ENCODE measurements at regions not wholly inside any gene's neighbourhood (a gene's known extent, or its start where the extent isn't known, plus 50 kb on each side); places are given as distances from the start of the nearest gene placed in this dataset.

DNA sequence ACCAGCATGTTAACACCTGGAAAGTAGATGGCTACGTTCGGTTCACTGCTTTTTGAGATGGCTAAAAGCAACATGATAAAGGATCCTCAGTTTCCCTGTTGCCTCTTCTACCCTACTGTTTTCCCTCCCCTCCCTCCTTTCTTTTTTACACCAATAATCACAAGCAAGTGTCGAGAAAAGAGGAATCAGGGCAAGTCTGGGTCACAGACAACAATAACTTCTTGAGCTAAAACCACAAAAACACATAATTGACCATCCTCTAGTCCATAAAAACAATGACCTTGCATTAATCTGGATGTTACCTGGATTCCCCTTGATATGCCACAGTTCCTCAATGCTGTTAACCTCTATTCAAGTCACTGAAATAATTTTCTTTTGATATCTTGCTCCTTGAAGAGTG is 736.6 kb upstream of the GCFC2 start:
- Histone ChIP-seq H3K4me2 (ENCODE audit: insufficient read depth, low read length) (no peak overlapping the region), H3K79me2 (ENCODE audit: insufficient read depth, low read length) (no peaks in the 10 kb centered on the region), H3K27ac (ENCODE audit: low read length) (no peak overlapping the region), H3K9ac (ENCODE audit: low read depth, low read length) (no peak overlapping the region), H4K20me1 (ENCODE audit: insufficient read depth, low read length) (no peaks in the 10 kb centered on the region), H3K9me3 (ENCODE audit: insufficient read depth, low read length, severe bottlenecking) (no peaks in the 10 kb centered on the region), H3K4me3 (ENCODE audit: low read depth in 1 of 2, low read length in 2 of 2) (no peak overlapping the region), H3K27me3 (ENCODE audit: insufficient read depth, low read length, poor library complexity) (no peaks in the 10 kb centered on the region), H2AFZ (ENCODE audit: low read depth, low read length) (no peak overlapping the region), H3K36me3 (ENCODE audit: insufficient read depth, low read length) (no peaks in the 10 kb centered on the region), H3K4me1 (ENCODE audit: insufficient read depth, low read length) (no peaks in the 10 kb centered on the region)
- ATAC-seq (ENCODE audit: insufficient read depth, low read depth) (no peak), DNase-seq (no peak)
- no peak for TF ChIP-seq EZH2 (IDR thresholded peaks at IDR 0.05; ENCODE audit: borderline replicate concordance, low read depth, low read length, severe bottlenecking)
- TF ChIP-seq, protein P1, sequence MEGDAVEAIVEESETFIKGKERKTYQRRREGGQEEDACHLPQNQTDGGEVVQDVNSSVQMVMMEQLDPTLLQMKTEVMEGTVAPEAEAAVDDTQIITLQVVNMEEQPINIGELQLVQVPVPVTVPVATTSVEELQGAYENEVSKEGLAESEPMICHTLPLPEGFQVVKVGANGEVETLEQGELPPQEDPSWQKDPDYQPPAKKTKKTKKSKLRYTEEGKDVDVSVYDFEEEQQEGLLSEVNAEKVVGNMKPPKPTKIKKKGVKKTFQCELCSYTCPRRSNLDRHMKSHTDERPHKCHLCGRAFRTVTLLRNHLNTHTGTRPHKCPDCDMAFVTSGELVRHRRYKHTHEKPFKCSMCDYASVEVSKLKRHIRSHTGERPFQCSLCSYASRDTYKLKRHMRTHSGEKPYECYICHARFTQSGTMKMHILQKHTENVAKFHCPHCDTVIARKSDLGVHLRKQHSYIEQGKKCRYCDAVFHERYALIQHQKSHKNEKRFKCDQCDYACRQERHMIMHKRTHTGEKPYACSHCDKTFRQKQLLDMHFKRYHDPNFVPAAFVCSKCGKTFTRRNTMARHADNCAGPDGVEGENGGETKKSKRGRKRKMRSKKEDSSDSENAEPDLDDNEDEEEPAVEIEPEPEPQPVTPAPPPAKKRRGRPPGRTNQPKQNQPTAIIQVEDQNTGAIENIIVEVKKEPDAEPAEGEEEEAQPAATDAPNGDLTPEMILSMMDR (IDR thresholded peaks at IDR 0.05; ENCODE audit: borderline replicate concordance, extremely low read depth, low read length, poor library complexity, severe bottlenecking) = no peak

DNA sequence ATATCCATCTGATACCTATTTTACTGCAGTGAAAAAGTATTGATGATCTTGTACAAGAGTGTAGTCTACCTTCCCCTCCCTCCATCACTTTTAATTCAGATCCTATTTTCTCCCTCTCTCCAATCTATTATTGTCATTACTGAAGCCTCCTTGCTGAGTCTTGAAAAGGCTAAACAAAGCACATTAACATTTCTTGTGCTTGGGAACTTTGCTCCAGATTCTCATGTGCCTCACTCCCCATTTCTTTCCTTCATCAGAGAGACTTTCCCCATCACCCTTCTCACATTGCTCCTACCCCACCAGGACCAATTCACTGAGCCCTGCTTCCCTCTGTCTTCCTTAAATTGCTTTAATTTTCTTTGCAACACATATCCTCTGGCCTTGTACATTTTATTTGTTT is 736.2 kb upstream of the GCFC2 start:
- TF ChIP-seq EZH2 (IDR thresholded peaks at IDR 0.05; ENCODE audit: borderline replicate concordance, low read depth, low read length, severe bottlenecking) = no peak
- TF ChIP-seq, protein P1 (IDR thresholded peaks at IDR 0.05; ENCODE audit: borderline replicate concordance, extremely low read depth, low read length, poor library complexity, severe bottlenecking) = no peak
- Histone ChIP-seq H2AFZ (ENCODE audit: low read depth, low read length) (no peak overlapping the region), H3K27ac (ENCODE audit: low read length) (no peak overlapping the region), H3K9ac (ENCODE audit: low read depth, low read length) (no peak overlapping the region), H3K4me3 (ENCODE audit: low read depth in 1 of 2, low read length in 2 of 2) (no peak overlapping the region), H4K20me1 (ENCODE audit: insufficient read depth, low read length) (no peaks in the 10 kb centered on the region), H3K4me2 (ENCODE audit: insufficient read depth, low read length) (no peak overlapping the region), H3K36me3 (ENCODE audit: insufficient read depth, low read length) (no peaks in the 10 kb centered on the region), H3K9me3 (ENCODE audit: insufficient read depth, low read length, severe bottlenecking) (no peaks in the 10 kb centered on the region), H3K79me2 (ENCODE audit: insufficient read depth, low read length) (no peaks in the 10 kb centered on the region), H3K27me3 (ENCODE audit: insufficient read depth, low read length, poor library complexity) (no peaks in the 10 kb centered on the region), H3K4me1 (ENCODE audit: insufficient read depth, low read length) (no peaks in the 10 kb centered on the region)
- DNase-seq (no peak), ATAC-seq (ENCODE audit: insufficient read depth, low read depth) (no peak)

DNA sequence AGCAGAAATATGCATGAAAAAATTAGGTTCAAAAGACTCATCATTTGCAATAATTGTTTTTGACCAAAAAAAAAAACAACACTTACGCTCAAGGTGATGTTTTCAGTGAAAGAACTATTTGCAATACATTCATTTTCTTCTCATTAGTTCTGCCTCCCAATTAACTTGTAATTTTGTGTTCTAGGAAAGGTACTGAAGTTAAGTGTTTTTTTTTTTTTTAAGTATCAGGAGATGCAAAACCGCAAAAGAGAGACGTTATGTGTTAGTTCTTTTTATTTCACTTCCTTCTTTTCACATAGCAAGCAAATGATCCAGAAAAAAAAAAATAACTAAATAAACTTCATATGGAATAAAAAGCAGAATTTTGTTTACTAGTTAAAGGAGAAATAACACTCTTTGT is 735.2 kb upstream of the GCFC2 start:
- no peaks in the 10 kb centered on the region for H4K20me1 ChIP-seq (ENCODE audit: insufficient read depth, low read length)
- no peaks in the 10 kb centered on the region for H3K79me2 ChIP-seq (ENCODE audit: insufficient read depth, low read length)
- TF ChIP-seq EZH2 (IDR thresholded peaks at IDR 0.05; ENCODE audit: borderline replicate concordance, low read depth, low read length, severe bottlenecking) = no peak
- TF ChIP-seq, protein P1 (IDR thresholded peaks at IDR 0.05; ENCODE audit: borderline replicate concordance, extremely low read depth, low read length, poor library complexity, severe bottlenecking) = no peak
- ATAC-seq (ENCODE audit: insufficient read depth, low read depth) (no peak), DNase-seq (no peak)
- no peak overlapping the region for H3K27ac ChIP-seq (ENCODE audit: low read length)
- no peaks in the 10 kb centered on the region for H3K36me3 ChIP-seq (ENCODE audit: insufficient read depth, low read length)
- no peak overlapping the region for H3K9ac ChIP-seq (ENCODE audit: low read depth, low read length)
- no peak overlapping the region for H3K4me2 ChIP-seq (ENCODE audit: insufficient read depth, low read length)
- no peak overlapping the region for H3K4me3 ChIP-seq (ENCODE audit: low read depth in 1 of 2, low read length in 2 of 2)
- no peaks in the 10 kb centered on the region for H3K9me3 ChIP-seq (ENCODE audit: insufficient read depth, low read length, severe bottlenecking)
- no peaks in the 10 kb centered on the region for H3K27me3 ChIP-seq (ENCODE audit: insufficient read depth, low read length, poor library complexity)
- H2AFZ ChIP-seq (ENCODE audit: low read depth, low read length) = no peak overlapping the region
- no peaks in the 10 kb centered on the region for H3K4me1 ChIP-seq (ENCODE audit: insufficient read depth, low read length)

DNA sequence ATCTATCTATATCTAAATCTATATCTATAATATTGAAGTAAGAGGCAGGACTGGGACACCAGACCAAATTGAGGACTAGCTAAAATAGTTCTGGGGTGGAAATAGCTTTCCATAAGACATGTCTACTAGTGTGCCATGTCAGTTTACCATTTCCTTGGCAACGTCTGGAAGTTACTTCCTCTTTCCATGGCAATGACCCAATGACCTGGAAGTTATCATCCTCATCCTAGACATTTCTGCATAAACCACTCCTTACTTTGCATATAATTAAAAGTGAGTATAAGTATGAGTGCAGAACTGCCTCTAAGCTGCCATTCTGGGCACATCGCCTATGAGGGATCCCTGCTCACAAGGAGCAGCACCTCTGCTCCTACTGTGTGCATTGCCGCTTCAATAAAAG is 734.0 kb upstream of the GCFC2 start:
- H3K79me2 ChIP-seq (ENCODE audit: insufficient read depth, low read length) = no peaks in the 10 kb centered on the region
- H3K36me3 ChIP-seq (ENCODE audit: insufficient read depth, low read length) = no peaks in the 10 kb centered on the region
- DNase-seq = no peak
- H3K9ac ChIP-seq (ENCODE audit: low read depth, low read length) = no peak overlapping the region
- no peak overlapping the region for H3K4me2 ChIP-seq (ENCODE audit: insufficient read depth, low read length)
- no peaks in the 10 kb centered on the region for H3K27me3 ChIP-seq (ENCODE audit: insufficient read depth, low read length, poor library complexity)
- ATAC-seq (ENCODE audit: insufficient read depth, low read depth) = no peak
- H3K4me3 ChIP-seq (ENCODE audit: low read depth in 1 of 2, low read length in 2 of 2) = no peak overlapping the region
- no peaks in the 10 kb centered on the region for H3K9me3 ChIP-seq (ENCODE audit: insufficient read depth, low read length, severe bottlenecking)
- no peaks in the 10 kb centered on the region for H3K4me1 ChIP-seq (ENCODE audit: insufficient read depth, low read length)
- no peak overlapping the region for H2AFZ ChIP-seq (ENCODE audit: low read depth, low read length)
- no peak for TF ChIP-seq EZH2 (IDR thresholded peaks at IDR 0.05; ENCODE audit: borderline replicate concordance, low read depth, low read length, severe bottlenecking)
- TF ChIP-seq, protein P1 (IDR thresholded peaks at IDR 0.05; ENCODE audit: borderline replicate concordance, extremely low read depth, low read length, poor library complexity, severe bottlenecking) = no peak
- no peak overlapping the region for H3K27ac ChIP-seq (ENCODE audit: low read length)
- H4K20me1 ChIP-seq (ENCODE audit: insufficient read depth, low read length) = no peaks in the 10 kb centered on the region
